Right lobe of liver (tissue), 4 donors: ENCODE measurements at regions not wholly inside any gene's neighbourhood (a gene's known extent, or its start where the extent isn't known, plus 50 kb on each side); places are given as distances from the start of the nearest gene placed in this dataset.

ENCODE experiments used
- CTCF ChIP-seq, 4 donors: fragments of 200-600 bp in 3 of 4; fragments of 450-650 bp in 1 of 4; IDR thresholded peaks; one replicate each; pipeline versions ENCODE4 v1.5.1 to v1.8.0; 2016 to 2022; ENCODE audit warnings: antibody characterized with exemption in 4 of 4, mild to moderate bottlenecking in 2 of 4
- POLR2A ChIP-seq: fragments of 450-650 bp; IDR thresholded peaks from one replicate; pipeline ENCODE4 v1.6.1; 2017; ENCODE audit warnings: antibody characterized with exemption, mild to moderate bottlenecking
- donor health status: DM: no; HTN: no; CAD: no.
- donor health status: DM: no; HTN: no; CAD: no.
- donor health status: DM: no; HTN: yes; CAD: no.

DNA sequence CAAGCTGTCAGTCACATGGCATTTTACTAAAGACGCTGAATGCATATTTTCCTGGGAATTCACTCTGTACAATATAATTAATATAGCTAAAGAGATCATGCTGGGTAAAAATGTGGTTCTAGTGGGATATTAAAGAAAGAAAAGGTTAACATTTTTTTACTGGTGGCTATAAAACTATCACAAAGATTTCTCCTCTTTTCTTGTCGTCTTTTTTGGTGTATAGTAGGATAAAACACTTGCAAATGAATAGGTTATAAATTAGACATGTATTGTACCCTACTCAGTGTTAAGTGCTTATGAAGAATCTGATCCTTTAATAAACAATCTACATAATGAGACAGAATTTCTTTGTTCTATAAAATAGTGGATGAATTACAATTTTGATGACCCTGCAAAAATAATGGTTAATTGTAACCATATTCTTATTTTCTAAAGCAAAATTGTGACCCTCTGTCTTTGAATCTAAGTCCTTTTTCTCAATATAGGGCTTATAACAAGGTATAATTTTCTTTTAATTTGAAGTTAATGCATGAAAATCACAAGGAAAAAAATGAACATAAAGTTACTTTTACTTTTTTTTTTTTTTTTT is 1540.4 kb upstream of the GOT2 start:
- no peak for TF ChIP-seq CTCF (IDR thresholded peaks at IDR 0.05)
- TF ChIP-seq POLR2A, result no peak
